ENCODE measurements at regions not wholly inside any gene's neighbourhood (a gene's known extent, or its start where the extent isn't known, plus 50 kb on each side); places are given as distances from the start of the nearest gene placed in this dataset.

GRCh38 chr2:65800998-65801397, 368.6 kb upstream of the SPRED2 start:
- ATAC-seq (no peak), DNase-seq (peak; percentile 34 to 45 (median 41))
- no peaks in the 10 kb centered on the region for H3K4me1 ChIP-seq
- no peaks in the 10 kb centered on the region for H3K27me3 ChIP-seq
- no peak for TF ChIP-seq POLR2A (IDR thresholded peaks at IDR 0.05)
- TF ChIP-seq, protein P1, sequence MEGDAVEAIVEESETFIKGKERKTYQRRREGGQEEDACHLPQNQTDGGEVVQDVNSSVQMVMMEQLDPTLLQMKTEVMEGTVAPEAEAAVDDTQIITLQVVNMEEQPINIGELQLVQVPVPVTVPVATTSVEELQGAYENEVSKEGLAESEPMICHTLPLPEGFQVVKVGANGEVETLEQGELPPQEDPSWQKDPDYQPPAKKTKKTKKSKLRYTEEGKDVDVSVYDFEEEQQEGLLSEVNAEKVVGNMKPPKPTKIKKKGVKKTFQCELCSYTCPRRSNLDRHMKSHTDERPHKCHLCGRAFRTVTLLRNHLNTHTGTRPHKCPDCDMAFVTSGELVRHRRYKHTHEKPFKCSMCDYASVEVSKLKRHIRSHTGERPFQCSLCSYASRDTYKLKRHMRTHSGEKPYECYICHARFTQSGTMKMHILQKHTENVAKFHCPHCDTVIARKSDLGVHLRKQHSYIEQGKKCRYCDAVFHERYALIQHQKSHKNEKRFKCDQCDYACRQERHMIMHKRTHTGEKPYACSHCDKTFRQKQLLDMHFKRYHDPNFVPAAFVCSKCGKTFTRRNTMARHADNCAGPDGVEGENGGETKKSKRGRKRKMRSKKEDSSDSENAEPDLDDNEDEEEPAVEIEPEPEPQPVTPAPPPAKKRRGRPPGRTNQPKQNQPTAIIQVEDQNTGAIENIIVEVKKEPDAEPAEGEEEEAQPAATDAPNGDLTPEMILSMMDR (IDR thresholded peaks at IDR 0.05): peak in 4 of 7 experiments; percentile 21 to 55 (median 32)
- no peaks in the 10 kb centered on the region for H3K36me3 ChIP-seq (replicated peaks in 1 of 2; ENCODE audit: insufficient read depth in 1 of 2, low read depth in 2 of 2)
- H3K9me3 ChIP-seq: no peaks in the 10 kb centered on the region
- intact Hi-C loops (cut with DNase I): no loop called here
- H3K27ac ChIP-seq: no peak overlapping the region
- no peak overlapping the region for H3K4me3 ChIP-seq
- WGBS, 2 donors: 38 to 52% methylated on average over 1 of the region's 1 CpG

GRCh38 chr2:65799141-65799854, 366.9 kb upstream of the SPRED2 start:
- Histone ChIP-seq H3K36me3 (replicated peaks in 1 of 2; ENCODE audit: insufficient read depth in 1 of 2, low read depth in 2 of 2) (no peaks in the 10 kb centered on the region), H3K27me3 (no peaks in the 10 kb centered on the region), H3K9me3 (no peaks in the 10 kb centered on the region), H3K4me1 (no peaks in the 10 kb centered on the region), H3K4me3 (no peak overlapping the region), H3K27ac (no peak overlapping the region)
- TF ChIP-seq, protein P1 (IDR thresholded peaks at IDR 0.05): no peak
- no peak for TF ChIP-seq POLR2A (IDR thresholded peaks at IDR 0.05)
- intact Hi-C loops (cut with DNase I): no loop called here
- WGBS, 2 donors: 78 to 87% methylated on average over 5 of the region's 5 CpGs
- no peak for DNase-seq
- ATAC-seq: no peak

DNA sequence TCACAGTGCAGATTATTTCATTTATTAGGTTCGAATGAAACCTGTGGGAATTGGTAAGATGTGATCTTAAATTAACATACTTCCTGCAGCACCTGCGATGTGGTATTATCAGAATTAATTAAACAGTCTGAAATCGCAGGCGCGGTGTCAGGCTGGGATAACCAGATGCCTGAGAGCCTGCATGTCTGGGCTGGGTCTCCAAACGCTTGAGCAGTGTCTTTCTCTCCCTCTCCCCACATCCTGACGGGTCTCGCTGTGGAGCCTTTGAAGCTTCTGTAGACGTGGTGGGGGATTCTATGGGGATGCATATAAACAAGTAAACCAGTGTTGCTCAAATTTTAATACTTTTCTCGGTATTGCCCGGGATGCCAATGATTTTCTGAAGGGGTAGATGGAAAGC, 366.2 kb upstream of the SPRED2 start:
- Histone ChIP-seq H3K9me3 (no peaks in the 10 kb centered on the region), H3K4me3 (no peak overlapping the region), H3K36me3 (replicated peaks in 1 of 2; ENCODE audit: insufficient read depth in 1 of 2, low read depth in 2 of 2) (no peaks in the 10 kb centered on the region), H3K27me3 (no peaks in the 10 kb centered on the region), H3K4me1 (no peaks in the 10 kb centered on the region), H3K27ac (no peak overlapping the region)
- TF ChIP-seq, protein P1 (IDR thresholded peaks at IDR 0.05): no peak
- TF ChIP-seq POLR2A (IDR thresholded peaks at IDR 0.05): no peak
- ATAC-seq: no peak
- intact Hi-C loops (cut with DNase I): no loop called here
- DNase-seq: no peak
- 78 to 80% methylated on average over 11 of the region's 11 CpGs for WGBS, 2 donors

GRCh38 chr2:65794994-65795393, 362.6 kb upstream of the SPRED2 start:
- no peaks in the 10 kb centered on the region for H3K9me3 ChIP-seq
- H3K27ac ChIP-seq: no peak overlapping the region
- 77 to 86% methylated on average over 4 of the region's 4 CpGs for WGBS, 2 donors
- no peaks in the 10 kb centered on the region for H3K36me3 ChIP-seq (replicated peaks in 1 of 2; ENCODE audit: insufficient read depth in 1 of 2, low read depth in 2 of 2)
- H3K27me3 ChIP-seq: no peaks in the 10 kb centered on the region
- DNase-seq (no peak), ATAC-seq (no peak)
- H3K4me1 ChIP-seq: no peaks in the 10 kb centered on the region
- TF ChIP-seq, protein P1 (IDR thresholded peaks at IDR 0.05): no peak
- no peak for TF ChIP-seq POLR2A (IDR thresholded peaks at IDR 0.05)
- H3K4me3 ChIP-seq: no peak overlapping the region
- intact Hi-C loops (cut with DNase I): no loop called here

DNA sequence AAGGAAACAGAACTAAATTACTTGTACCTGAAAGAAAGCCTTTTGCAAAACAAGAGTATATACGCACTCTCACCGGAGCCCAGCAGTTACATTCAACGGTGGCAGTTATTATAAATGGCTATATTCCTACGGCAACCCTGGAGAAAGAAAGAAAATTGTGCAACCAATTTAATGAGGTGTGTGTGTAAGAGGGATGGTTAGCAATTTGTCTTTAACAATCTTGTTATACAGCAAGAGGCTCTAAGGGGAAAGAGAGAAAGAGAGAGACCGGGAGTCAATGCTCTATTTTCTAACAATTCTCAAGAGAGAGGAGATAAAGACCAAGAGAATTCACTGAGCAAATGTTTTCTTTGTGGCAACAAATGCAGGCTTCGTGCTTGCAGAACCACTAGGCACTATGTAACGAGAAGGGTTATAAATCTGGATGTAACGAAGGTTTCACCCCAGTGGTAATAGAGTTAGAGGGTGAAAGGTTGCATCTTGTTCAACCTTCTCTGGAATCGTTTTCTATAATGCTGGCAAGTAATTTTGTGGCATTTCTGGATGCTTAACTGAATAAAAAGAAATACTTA, 359.1 kb upstream of the SPRED2 start:
- Histone ChIP-seq H3K9me3 (no peaks in the 10 kb centered on the region), H3K4me1 (no peaks in the 10 kb centered on the region), H3K36me3 (replicated peaks in 1 of 2; ENCODE audit: insufficient read depth in 1 of 2, low read depth in 2 of 2) (no peaks in the 10 kb centered on the region), H3K4me3 (no peak overlapping the region), H3K27me3 (no peaks in the 10 kb centered on the region), H3K27ac (no peak overlapping the region)
- 51 to 55% methylated on average over 9 of the region's 9 CpGs for WGBS, 2 donors
- DNase-seq: no peak
- no peak for ATAC-seq
- TF ChIP-seq POLR2A (IDR thresholded peaks at IDR 0.05): no peak
- TF ChIP-seq, protein P1 (IDR thresholded peaks at IDR 0.05): no peak
- intact Hi-C loops (cut with DNase I): no loop called here
